HG03469 (cell line): ENCODE measurements at regions not wholly inside any gene's neighbourhood (a gene's known extent, or its start where the extent isn't known, plus 50 kb on each side); places are given as distances from the start of the nearest gene placed in this dataset.

Experiments used
- ATAC-seq: cut with Tn5 transposase; IDR thresholded peaks from one replicate; pipeline ENCODE4 v1.9.1; 2021; ENCODE audit warnings: mild to moderate bottlenecking, moderate library complexity, moderate number of reproducible peaks; ENCODE audit not compliant: unreplicated experiment

DNA sequence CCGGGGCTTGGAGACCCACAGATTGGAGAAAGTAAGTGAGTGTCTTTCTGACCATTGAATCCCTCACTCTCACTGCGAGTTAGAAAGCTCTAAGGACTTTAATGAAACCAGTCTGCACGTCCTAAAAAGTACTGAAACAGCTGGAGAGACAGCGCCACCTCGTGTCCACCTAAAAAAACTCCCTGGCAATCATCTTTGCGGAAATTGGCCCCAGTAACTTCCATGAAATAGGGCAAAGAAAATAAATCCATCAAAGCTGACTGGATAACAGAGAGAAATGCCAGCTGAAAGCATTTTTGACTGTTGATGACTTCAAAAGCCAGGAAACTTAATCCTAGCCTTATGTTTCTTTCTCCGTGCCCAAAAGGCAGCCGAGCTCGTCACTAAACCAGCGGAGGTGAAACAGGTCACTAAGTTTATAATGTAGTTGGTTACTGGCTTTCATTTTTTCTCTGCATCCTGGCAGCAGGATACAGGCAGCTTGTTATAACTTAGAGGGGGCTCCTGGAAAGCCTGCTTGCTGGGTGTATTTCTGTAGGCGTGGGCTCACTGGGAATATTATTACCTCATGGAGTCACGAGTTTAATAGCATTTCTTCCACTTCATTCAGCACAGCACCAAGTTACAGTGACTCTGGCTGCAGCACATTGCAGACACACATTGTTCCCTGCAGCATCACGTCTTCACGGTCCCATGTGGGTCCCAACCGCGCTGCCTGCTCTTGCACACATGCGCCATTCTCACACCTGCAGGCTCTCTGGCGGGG lies 266.5 kb downstream of the HRH4 start:
- ATAC-seq = no peak

DNA sequence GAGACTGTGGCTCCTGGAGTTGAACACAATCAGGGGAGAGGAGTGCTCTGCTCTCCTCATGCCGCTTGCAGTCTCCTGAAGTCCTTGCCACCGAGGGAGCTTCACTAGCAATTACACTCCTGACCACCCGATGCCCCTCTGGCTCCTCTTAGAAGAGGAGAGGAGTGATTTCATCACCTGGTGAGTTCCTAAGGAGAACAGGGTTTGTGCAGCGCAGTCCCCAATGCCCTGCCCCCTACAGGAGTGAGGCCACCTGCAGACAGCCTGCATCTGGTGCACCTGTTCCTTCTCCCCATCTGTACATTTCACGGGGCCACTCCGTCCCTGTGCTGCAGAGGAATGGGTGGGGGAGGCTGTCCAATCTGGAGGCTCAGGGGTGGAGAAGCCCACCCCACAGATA lies 267.2 kb downstream of the HRH4 start:
- no peak for ATAC-seq

DNA sequence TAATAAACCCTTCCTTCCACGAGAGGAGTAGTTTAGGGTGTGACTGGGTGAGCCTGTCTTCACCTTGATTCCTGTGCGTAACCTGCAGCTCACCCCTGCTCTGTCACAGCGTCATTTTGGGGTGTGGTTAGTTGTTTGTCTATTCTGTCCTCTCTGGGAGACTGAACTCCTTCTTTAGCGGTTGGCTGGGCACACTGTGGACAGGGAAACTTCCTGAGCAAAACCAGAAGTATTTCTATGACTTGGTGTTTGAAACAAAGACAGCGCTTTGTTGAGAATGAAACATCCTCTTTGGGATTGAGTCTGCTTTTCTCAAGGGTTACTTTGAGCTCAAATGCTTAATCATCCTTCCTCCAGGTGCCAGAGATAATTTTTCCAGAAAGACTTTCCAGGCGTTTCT lies 270.7 kb downstream of the HRH4 start:
- ATAC-seq = no peak

DNA sequence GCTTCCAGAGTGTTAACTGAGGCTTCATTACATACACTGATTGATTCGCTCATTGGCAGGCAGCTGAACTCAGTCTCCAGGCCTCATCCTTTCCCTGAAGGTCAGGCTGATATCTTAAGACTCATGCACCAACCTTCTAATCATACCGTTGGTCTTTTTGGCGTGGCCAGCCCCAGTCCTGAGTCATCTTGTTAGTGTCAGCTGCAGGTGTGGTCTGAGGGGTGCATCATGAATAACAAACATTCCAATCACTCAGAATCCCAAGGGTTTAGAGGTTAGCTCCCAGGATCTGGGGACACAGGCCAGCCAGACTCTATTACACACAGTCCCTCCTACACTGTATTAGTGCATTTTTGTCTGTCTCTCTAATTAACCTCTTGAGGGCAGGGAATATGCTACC lies 271.5 kb downstream of the HRH4 start:
- no peak for ATAC-seq

DNA sequence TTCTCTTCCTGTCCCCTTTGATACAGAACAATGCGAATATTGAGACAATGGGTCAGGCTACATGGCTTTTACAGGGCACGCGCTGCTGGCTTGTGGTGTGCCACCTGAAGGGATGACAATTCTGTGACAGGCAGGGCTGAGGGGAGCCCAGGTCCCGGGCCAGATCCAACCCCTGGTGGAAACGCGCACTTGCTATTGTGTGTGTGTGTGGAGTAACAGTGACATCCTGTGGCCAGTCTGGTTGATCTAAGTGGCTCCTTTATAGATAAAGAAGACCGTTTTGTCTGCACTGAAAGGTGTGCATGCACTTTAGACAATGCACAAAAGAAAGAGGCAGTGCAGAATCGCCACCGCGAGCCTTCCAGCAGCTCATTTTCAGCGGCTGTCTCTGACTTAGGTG lies 273.6 kb downstream of the HRH4 start:
- ATAC-seq = no peak

DNA sequence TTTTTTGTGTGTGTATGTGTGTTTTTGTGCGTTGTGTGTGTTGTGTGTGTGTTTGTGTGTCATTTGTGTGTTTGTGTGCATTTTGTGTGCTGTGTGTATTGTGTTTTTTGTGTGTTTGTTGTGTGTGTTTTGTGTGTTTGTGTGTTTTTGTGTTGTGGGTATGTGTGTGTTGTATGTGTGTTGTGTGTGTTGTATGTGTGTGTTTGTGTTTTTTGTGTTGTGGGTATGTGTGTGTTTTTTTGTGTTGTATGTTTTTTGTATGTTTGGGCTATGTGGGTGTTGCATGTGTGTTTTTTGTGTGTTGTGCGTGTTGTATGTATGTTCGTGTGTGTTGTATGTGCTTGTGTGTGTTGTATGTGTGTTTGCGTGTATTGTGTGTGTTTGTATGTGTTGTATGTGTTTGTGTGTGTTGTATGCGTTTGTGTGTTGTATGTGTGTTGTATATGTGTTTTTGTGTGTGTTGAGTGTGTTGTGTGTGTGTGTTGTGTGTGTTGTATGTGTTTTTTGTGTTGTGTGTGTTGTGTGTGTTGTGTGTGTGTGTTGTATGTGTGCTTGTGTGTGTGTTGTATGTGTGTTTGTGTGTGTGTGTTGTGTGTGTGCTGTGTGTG lies 275.3 kb downstream of the HRH4 start:
- no peak for ATAC-seq

DNA sequence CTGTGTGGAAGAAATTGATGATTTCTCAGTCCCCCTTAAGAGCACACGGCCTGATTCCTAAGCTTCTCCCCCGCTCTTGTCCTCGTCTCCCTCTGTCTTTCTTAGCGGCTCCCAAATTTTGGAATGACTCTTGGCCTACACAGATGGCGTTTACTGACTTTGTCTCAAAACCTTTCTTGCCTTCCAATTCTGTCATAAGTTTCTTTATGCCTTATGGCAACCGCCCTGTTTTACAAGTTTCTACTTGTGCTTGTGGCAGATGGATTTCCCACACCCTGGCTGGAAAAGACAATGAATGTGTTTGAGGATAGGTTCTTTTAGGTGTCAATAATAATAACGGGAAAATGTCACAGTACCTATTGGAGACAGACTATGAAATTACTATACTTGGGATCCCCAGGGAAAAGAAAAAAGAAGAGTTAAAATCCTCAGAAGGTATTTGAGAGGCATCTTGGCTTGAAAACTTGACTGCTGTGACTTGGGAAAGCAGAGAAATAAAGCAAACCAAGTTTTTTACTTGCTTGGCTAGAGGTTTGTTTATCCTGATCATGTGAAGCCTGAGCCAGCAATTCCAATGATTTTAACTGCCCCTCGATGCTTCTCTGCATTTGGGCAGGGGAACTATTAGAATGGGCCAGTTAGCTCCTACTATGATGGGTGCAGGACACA lies 276.4 kb downstream of the HRH4 start:
- ATAC-seq = no peak

DNA sequence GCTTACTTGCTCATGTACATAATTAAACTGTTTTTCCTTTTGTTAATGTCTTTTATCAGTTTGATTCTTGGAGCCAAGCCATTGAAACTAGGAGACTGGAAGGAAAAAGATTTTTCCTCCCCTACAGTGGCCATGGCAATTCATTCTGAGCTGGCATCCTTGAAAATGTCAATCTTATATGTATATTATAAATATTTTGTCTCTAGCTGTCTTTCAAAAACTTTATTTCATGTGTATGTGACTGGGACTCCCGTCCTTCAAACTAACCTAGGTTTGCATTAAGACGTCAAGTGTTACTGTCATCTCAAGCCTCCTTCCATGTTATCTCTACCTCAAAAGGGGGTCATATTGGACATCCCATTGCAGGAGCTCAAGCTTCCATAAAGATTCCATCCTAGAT lies 280.4 kb downstream of the HRH4 start:
- no peak for ATAC-seq

DNA sequence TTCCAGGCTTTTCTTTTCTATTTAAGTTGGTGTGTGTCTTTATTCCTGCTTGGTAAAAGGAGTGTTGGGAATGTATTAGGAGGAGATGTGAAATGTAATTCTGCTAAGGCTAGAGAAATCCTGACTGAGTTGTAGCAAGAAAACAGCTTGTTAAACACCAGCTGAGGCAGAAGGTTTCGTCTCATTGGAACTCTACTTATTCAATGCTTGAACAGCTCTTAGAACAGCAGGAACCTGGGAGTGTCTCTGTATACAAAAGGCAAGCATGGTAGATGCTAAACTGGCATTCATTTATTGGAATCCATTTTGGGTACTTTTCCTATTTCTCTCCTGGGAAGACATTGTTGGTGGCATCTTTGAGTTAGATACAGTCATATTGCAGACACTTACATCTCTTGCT lies 280.9 kb downstream of the HRH4 start:
- ATAC-seq = no peak

DNA sequence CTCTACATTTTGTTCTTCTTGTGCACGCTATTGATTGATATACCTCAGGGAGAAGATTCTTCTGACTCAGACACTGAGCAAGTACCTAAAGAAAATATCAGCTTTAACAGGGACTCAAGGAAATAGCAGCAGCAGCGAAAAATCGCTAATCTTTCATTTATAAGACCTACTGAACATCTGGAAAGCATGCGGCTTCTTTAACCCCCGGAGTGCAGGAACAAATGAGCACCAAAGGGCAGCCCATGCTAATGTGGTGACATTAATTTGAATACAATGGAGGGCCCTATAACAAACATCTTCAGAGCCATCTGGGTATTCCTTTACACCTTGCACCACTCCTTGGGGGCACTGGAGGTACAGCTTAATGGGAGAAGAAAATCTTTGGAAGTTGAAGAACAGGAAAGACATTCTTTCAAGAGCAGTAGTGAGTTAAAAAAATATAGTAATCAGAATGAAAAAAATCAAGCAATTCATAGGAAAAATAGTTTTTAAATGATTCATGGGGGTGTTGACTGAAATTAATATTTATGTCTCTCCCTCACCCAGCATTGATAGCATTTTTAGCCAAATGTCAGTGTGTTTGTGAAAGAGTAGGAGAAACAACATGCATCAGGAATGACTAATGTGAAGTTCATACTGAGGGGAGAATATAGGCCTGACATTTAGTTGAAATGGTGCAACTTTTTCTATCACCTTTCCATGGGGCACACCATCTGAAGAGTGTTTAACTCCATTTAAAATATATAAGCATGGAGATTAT lies 281.7 kb downstream of the HRH4 start:
- ATAC-seq = no peak

DNA sequence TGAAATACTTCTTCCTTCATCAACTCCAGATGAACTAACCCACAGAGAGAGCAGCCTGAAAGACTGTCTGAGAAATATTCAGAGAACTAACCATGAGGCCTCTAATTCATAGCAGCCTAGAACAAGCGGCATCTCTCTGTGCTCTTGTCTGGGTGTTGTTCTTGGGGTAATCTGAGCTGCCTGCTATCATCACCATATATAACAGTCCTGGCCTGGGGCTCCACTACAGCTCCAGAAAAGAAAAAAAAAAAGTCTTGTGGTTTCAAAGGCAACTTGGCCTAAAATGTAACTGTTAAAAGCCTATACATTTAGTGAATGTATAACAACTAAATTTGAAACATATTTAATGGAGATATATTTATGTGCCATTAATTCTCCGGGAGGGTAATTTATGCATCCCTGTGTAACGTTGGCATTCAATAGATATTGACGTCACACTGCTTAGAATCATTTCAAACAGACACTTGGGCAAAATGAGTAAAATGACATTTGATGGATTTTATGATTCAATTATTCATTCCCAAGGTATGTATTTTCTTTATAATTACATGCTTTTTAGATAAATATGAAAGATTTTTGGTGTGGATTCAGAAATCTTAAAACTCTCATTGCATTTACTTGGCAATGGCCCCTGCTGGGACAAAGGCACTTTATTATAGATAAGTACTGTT lies 294.3 kb downstream of the HRH4 start:
- no peak for ATAC-seq

DNA sequence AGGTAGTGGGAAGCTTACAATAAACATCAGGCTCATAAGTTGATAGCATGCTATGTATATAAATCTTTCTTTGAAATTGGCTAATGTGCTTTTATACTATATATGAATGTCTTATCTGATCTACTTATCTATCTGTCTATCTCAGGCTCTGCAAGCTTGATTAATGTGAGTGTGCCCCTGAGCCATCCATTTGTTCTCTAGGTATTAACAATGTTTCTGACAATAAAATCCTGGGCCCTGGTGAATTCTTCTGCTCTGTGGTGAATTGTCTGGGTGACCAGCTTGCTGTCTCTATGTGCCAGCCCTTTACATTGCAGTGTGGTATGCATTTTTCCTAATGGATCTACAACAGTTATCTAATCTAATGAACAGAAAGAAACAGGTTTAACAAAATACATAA lies 295.9 kb downstream of the HRH4 start:
- ATAC-seq = no peak

DNA sequence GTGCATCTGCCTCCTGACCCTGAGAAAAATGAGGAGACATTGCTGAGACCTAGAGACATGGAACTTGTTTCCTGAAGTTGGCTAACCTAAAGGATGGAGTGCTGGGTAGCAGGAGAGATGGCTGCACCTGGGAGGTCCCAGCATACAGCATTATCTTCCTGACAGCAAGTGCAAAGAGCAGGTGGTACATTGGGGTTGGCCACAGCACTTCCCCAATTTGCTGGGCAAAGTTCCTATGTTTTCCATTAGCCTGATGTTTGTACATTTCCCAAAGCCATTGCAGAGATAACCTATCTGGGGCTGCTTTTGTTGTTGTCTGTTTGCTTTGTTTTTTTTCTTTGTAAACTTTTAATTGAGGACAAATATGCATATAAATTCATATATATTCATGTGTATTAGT lies 296.7 kb downstream of the HRH4 start:
- no peak for ATAC-seq

DNA sequence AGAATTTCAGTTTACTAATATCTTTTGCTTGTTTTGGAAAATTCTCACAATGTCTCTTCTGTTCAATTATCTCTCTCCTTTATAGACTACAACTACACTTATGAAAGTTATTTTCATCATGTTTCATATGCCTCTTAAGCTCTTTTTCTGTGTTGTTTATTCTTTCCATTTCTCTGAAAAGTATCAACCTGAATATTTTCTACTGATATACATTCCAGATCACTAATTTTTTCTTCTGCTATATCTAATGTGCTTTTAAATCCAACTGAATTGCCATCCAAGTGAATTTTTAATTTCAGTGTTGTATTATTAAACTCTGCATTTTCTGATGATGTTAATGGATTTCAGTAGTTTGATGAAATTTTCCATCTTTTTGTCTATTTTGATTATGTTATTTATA lies 301.3 kb downstream of the HRH4 start:
- no peak for ATAC-seq

DNA sequence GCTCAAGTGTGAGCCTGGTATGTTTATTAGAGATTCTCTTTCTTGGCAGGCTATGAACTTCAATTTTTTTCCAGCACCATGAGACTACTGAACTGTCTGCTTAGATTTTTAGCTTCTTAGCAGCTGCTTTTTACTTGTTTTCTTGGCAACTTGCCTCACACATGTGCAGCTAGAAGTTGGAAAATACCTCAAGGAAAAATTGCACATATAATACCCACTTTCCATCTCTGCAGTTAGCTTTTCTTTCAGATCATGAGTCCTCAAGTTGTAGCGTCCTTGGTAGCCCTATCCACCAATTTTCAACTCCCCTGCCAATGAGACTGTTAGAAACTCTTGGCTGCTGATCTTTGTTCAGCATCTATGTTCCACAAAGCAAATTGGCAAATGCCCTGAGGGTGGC lies 302.1 kb downstream of the HRH4 start:
- ATAC-seq = no peak

DNA sequence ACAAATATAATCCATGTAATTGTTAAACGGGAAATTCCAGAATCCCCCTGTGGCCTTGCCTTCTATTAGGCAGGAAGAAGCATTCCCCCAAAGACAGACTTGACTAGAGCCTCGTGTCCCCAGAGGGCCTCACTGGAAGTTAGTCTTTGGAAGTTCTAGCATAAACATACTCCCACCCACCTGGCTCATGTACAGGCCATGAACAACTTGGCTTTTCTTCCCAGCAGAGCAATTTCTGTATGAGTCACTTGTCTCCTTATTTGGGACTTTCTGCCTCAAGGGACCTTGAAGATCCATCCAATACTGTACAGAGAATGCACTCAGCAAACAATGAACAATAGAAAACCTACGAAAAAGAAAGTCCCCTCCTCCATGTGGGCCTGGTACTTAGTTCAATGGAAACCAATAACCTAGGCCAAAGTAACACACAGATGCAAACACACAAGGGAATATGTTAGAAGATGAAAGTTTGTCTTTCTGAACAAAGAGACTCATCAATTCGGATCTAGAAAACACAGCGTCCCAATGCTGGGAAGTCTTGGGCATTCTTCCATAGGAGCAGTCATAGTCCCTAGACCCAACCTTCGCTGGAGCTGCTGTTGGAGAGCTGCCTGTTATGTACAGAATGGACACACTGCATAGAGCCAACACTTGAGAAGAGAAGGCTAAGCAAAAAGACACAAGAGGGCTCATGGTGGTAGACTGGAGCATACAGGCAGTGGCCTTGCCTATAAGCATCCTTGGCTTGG lies 303.5 kb downstream of the HRH4 start:
- no peak for ATAC-seq

DNA sequence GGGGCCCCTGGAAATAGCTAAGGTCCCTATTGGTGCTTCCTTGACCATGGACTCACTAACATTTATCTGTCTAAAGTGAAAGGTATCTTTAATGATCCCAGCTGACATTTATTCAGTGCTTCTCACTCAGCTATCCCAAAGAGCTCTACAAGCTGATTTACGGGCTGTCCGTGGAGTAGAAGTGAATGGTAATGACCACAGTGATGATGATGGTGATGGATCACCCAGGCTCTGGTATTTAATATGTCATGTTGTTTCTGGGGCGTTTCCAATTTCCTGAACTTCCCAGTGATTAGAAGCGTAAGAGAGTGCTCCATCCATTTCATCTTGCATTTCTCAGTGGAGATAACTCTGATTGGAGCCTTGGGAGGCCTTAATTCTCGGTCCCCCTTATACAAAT lies 304.3 kb downstream of the HRH4 start:
- ATAC-seq = no peak

DNA sequence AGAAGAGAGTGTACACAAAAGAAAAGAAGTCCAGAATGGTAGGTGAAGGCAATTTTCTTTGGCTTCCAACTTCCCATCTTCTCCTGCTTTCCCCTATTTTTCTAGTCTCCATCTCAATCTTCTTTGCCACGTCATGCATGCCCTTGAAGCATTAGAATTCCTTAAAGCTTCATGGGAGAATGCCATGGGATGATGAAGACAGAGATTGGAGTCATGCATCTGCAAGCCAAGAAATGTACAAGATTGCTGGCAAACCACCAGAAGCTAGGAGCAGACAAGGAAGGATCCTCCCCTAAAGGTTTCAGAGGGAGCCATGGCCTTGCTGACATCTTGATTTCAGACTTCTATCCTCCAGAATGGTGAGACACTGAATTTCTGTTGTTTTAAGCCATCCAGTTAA lies 305.9 kb downstream of the HRH4 start:
- no peak for ATAC-seq

DNA sequence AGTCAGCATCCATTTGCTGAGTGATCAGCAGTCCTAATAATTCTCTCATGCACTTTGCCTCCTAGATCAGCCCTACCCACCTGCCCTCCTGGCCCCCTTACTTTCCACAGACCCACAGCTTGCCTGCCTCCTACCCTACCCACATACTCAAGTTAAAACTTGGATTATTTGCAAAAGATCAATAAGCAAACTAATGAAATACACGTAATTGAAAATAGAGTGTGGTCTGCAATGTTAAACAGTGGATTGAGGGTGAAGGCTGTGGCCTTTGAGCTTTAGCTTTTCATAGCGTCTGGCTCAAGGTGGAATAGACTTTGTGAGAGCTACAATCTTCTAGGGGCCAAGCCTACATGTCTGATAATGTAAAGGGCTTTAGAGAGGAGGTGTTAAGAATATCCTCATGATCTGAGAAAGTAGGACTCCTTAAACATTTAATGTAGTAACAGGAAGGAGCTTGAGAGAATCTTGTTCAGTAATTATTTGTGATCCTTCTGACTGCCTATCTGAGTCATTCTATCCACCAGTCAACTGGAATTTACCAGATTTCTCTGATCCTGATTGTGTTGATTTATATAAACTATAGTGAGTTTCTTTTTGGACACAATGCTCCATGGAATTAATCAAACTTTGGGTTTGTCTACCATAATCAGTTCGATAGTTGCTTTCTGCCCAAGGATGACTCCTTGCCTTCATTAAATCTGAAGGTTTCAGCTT lies 310.0 kb downstream of the HRH4 start:
- ATAC-seq = no peak

DNA sequence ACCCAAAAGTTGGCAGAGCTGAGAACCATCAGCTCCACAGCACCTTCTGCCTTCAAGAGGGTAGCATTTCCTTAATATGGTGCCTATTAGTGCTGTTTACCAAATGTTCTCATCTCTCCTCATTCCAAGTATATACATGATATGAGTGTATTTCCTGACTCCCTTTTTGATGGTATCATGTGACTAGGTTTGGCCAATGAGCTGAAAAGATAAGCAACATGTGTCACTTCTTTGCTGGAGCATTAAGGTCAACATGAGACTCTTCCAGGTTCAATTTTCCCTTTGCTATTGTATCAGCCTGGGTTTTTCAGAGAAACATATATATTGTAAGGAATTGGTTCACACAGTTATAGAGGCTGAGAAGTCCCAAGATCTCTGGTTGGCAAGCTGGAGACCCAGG lies 310.9 kb downstream of the HRH4 start:
- no peak for ATAC-seq
